NCI-H2227 (cell line): ENCODE measurements at regions not wholly inside any gene's neighbourhood (a gene's known extent, or its start where the extent isn't known, plus 50 kb on each side); places are given as distances from the start of the nearest gene placed in this dataset.
A peak's percentile ranks its signal among the peaks of the same experiment; 100 is the strongest.
"Not testable (repeated sequence)": the region's sequence is repeated elsewhere in the genome, so short reads cannot be mapped to it uniquely, and the experiment has no call there.

Experiments used
- DNase-seq: peaks from one replicate; lab custom pipeline; 2025; ENCODE audit not compliant: unreplicated experiment; lab: John Stamatoyannopoulos, UW

DNA sequence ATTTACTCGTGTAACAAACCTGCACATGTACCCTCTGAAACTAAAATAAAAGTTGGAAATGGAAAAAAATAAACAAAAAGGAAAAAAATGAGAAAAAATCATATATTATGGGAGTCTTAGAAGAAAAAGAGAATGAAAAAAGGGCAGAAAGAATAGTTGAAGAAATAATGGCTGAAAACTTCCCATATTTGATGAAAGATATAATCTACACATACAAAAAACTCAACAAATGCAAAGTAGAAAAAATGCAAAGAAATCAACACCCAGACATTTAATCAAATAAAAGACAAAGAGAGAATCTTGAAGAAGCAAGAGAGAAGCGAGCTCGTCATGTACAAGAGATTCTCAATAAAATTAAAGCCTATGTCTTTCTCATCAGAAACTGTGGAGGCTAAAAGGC is 73.8 kb downstream of the SLC25A46 start:
- DNase-seq: no peak

DNA sequence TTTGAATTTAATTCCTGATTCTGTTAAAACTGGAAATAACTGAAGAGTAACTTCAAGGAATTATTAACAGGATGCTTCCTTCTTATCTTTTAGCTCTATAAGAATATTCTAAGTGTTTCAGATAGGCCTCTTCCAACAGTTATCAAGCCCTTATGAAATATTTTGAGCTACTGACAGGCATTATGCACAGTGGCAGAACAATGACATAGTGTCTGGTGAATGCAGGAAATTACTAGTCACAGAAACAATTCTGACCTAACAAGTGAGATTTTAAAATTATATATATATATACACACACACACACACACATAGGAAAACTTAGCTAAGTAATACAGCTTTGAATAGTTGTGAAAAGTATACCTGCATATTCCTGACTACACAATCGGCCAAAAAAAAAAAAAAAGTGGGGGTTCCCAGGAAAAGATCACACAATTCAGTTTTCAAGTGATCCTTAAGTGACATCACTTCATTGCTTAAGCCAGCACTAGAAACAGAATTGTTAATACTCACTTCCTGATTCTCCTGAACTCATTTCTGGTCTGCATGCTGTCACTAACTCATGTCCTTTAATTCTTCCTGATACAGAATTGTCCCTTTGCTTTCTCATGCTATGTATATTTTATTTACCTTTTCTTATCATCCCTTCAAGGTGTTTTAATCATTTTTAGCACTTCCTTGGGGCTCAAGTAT is 77.3 kb downstream of the SLC25A46 start:
- DNase-seq: no peak

DNA sequence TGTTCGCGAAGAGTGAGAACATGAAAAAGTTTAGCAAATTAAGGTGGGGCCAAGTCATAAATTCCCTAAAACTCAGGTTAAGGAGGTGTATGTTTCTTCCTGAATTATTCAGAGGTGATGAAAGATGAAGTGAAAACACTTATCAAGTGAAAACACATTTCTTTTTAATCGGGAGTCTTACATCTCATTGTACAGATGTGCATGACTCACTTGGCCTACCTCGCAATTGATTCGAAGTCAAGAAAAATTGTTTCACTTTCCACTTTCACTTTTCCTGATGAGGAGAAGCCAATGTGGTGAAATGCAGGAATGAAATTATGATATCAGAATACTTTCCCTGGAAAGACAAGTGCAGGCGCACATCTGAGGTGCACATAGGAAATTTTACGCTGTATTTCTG is 78.7 kb downstream of the SLC25A46 start:
- DNase-seq: no peak

DNA sequence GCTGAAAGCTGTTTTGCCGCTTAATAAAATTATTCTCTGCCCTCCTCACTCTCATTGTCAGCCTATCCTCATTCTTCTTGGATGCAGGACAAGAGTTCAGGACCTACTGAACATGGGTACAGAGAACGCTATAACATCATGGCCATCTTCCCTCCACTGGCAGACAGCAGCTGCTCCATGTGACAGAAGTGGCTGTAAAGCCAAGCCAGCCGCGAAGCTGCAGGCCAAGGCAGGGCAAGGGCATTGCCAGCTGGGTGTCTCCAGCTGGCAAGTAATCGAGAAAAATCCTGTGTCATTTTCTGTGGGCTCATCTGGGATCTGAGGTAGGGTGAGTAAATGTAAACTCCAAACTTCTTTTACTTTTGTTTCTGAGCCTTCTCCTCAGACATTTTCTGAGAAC is 84.8 kb downstream of the SLC25A46 start:
- DNase-seq: no peak

DNA sequence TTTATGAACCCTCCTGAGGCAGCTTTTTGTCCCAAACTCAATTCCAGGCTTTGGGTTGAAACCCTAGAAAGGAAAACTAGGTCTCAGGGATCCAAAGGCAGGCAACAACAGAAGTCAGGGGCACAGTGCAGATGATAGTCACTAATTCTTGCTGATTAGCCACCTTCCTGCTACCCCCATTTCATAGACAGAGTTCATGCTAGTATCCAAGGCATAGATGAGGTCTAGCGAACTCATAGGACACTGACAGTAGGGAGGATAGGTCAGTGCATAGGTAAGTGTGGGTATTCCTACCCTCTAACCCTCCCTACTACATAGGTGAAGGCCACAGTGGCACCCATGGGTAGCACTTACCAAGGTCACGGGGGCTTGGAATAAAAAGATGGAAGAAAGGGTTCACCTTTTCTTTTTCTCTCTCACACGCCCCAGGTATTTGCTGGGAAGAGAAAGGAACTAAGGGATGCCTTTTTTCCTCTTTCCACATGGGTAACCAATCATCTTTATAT is 86.2 kb downstream of the SLC25A46 start:
- no peak for DNase-seq

DNA sequence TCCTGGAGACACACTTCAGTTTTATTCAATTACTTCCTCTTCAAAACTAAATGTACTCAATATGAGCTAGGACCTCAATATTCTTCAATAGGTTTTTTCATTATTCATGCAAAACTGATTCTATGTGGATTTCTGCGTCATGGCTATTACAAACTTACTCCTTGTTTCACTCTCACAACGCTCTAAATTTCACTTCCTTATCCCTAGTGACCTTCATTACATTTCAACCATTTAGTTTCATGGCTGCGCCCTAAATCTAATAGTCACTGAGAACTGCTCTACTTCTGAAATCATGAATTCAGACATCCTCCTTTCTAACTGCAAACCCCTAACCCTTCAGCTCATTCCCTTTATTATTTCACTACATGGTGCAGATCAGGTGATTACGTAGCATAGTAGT is 93.9 kb downstream of the SLC25A46 start:
- no peak for DNase-seq

DNA sequence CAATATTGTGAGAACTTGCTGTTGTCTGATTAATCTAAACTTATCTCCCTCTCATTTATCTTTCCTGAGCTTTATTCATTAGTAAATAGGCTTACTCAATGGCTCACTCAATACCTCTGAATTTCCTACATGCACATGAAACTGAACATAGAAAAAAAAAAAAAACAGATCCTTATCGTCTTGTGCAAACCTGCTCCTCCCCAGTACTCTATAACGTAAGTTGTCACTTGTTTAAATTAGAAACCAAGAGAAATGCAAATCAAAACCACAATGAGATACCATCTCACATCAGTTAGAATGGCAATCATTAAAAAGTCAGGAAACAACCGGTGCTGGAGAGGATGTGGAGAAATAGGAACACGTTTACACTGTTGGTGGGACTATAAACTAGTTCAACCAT is 96.1 kb downstream of the SLC25A46 start:
- DNase-seq: not testable (repeated sequence)

DNA sequence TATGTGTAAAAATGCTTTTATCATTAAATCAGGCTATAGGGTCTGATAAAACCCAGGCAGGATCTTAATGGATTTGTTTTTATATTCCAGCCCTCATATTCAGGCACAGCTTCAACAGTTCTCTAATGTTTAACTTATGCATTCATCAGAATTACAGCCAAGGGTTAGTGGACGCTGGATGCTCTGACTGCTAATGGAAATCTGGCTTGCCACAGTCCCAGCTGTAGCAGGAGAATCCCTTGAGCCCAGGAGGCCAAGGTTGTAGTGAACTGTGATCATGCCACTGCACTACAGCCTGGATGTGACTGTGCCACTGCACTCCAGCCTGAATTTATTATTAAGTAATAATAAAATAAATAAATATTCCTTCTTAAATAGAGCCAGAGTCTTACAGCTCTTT is 98.0 kb downstream of the SLC25A46 start:
- DNase-seq: no peak

DNA sequence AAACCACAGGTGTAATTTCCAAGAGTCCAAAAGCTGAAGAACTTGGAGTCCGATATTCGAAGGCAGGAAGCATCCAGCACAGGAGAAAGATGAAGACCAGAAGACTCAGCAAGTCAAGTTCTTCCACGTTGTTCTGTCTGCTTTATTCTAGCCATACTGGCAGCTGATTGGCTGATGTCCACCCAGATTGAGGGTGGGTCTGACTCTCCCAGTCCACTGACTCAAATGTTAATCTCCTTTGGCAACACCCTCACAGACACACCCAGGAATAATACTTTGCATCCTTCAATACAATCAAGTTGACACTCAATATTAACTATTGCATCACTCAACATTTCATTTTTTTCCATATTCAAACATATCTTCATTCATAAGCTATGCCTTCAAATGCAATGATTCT is 99.5 kb downstream of the SLC25A46 start:
- not testable (repeated sequence) for DNase-seq

DNA sequence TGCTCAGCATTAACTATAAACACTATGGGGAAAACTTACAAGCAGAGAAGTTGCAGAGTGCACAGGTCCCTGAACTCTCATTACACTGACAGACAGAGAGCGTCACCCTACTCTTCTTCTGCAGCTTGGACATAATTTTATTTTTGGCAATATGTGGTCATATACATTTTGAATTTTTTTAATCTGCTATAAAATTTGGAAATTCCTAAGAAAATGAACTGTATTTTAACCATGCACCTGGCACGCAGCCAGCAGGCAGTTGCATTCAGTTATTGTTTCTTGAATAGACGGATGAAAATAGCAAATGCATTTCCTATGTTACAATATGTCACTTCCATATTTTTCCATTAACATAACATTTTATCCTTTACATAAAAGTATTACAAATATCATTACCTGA is 100.2 kb downstream of the SLC25A46 start:
- no peak for DNase-seq

DNA sequence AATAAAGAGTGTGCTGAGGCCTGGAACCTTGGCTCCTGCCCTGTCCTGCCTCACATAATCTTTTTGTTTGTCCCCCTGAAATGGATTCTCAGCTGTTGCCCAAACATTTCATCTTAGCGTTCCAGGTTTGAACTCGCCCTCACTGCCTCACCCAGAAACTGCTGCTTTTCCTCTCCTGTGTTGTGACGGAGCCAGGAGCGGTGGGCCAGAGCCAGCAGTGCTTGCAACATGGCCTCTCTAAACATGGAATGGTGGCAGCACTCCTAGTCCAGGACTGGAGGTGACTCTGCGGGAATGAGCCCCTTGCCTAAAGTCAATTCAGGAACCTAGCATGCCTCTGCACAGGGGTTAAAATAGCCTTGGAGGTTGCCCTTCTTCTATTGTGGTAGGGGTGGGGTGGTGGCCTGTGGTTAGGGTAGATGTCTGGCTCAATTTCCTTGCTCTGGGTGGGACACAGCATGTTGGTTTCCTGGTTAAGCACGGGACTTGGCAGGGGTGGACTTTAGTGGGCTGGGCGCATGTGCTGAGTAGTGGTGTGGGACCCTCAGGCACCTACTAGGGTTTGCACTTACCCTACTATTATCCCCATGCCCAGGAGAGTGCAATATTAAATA is 101.6 kb downstream of the SLC25A46 start:
- DNase-seq: no peak

DNA sequence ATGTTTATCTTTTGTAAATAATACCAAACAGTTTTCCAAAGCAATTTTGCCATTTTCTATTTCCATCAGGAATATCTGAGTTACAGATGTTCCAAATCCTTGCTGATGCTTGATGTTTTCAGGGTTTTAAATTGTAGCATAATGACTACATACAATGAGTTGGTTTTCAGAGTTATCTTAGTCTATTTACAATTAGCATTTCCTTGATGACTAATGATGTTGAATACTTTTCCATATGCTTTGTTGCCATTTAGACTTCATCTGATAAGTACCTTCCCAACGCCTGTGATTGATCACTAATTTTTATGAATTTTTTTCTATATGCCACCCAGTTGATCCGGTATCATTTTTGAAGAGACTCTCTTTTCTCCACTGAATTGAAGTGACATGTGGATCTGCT is 102.3 kb downstream of the SLC25A46 start:
- no peak for DNase-seq

DNA sequence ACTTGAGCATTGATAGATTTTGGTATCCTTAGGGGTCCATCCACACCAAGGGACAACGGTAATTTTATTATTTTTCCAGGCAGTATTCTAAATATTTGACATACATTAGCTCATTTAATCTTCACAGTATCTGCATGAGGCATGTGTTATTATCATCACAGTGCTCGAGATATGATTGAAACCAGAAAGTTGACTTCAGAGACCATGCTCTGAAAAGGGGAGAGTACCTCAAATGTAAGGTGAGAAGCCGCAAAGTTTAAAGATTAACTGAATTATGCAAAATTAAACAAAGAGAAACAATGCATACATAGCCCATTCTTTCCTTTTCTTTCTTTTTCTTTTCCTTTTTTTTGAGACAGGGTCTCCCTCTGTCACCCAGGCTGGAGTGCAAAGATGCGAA is 104.1 kb downstream of the SLC25A46 start:
- no peak for DNase-seq

DNA sequence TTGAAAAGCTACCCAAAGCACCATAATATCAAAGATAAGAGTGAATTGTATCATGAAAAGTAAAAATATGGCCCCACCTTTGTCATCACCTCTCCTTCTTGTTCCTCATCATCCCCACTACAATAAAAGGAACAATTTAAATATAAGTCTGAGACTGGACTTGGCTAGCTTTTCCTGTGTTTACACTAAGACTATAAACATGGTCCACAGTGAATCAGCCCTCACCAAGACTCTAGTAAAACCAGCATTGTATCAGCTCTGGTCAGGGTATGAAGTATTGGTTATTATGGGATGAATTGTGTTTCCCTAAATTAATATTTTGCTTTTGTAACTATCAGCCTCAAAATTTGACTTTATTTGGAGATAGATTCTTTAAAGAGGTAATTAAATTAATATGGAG is 105.4 kb downstream of the SLC25A46 start:
- DNase-seq: no peak

DNA sequence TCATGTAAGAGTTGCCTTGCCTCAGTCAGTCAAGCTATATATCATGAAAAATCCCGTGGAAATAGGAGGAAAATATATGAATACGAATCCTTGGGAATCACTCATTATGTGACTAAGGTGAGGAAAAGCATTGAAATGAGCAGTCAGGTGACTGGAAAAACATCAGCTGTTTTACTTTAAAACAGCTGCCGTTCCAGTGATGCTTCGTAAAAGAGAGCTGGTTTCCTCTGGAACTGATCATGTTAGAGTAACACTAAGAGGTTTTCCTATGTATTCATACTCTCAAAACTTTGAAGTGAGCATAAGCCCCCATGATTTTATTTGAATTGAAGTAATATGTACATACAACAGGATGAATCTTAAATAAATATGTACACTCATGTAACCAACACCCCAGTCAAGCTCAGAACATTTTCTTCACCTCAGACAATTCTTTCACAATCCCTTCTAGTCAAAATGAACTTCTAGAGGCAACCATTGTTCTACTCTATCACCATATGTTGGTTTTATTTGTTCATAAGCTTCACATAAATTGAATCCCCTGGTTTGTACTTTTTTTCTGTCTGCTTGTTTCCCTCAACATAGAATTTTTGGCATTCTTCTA is 107.7 kb downstream of the SLC25A46 start:
- no peak for DNase-seq

DNA sequence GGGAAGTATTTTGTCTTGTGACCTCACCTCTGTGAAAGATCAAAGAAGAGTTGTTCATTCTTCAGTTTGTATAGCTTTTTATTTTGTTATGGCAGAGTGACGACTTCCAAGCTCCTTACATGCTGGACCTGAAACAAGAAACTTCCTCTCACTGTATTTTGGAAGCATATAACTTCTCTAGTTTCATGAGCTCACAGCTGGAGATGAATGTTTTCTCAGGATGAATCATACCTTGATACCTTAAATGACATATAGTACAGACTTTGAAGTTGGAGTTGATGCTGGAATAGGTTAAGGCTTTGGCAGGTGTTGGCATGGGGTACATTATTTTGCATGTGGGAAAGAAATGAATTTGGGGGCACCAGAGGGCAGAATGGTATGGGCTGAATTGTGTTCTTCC is 112.5 kb downstream of the SLC25A46 start:
- no peak for DNase-seq

DNA sequence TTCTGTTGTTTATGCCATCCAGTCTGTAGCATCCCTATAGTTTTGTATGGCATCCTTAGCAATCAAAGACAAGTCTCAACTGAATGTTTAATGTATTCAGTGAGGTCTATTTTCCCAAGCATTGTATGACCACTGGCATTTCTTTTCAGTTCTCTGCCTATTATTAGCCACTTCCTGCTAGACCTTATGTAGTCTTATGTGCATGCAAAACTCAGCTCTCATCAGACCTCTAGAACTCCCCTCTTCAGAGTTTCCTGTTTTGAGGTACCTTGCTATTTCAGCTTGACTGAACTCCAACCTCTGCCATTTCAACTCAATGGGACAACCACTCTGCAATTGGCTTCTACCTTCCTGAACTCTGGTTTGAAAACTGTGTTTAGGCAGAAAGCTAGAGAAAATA is 113.2 kb downstream of the SLC25A46 start:
- DNase-seq: no peak

DNA sequence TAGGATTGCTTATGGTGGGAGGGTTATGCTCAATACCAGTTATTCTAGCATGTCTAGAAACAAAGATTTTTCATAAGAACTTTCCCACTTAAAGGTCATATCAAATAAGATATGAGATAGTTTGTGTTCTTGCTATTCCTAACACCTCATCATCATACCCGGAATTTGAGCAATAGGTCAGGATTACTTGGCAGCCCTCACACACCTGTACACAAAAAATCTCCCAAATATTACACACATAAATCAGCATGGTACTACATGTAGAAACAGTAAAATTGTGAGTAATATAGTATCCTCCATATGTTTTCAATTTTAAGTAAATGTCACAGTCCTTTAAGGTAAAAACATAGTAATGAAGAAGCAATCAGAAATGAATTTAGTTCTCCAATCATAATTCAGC is 113.7 kb downstream of the SLC25A46 start:
- no peak for DNase-seq

DNA sequence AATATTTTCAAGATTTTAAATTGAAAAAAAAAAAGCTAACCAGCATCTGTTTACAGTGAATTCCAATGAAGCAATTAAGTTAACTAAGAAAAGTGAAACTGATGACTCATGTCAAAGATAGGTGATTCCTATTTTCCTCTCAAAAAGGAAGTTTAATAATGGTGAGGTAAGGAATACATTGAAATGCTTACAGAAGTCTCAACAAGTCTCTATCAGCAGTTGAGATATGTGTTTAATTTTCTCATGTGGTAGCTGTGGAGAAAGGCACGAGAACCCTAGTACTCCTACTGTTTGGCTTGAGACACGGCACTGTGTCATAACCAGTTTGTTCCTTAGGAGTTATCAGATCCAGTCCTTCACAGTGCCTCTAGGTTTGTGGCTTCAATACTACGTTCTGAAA is 114.5 kb downstream of the SLC25A46 start:
- no peak for DNase-seq

DNA sequence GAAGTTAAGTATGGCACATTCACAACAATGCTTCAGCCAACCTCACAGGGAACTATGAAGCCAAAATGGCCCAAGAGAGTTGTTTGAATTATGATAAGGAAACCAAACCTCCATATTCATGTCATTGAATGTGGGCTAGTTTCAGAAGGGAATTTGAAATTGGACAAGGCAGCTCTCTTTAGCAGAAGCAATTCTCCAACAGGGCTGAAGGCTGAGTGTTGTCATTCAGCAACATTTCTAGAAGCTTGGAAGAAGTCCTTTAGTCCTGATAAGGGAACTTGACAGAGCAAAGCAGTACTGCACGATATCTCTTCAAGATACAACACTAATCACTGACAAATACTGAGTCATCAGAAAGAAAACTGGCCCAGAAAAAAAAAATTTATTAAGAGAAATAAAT is 115.4 kb downstream of the SLC25A46 start:
- no peak for DNase-seq

DNA sequence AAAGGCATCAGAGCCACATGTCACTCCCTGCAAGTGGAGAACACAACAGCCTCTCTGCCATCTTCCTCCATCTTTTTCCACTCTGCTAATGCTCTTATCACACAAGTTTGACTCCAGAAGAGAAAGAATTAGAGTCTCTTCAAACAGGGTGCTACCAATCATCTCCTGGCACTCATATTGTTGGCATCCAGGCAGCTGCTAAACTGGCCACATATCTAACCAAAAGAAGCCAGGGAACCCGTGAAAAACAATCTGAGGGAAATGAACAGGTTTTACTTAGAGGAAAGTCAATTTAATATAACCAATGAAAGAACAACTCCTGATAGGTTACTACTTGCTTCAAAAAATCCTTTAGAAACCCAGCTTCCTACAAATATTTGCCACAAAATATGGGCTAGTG is 117.2 kb downstream of the SLC25A46 start:
- DNase-seq: no peak

DNA sequence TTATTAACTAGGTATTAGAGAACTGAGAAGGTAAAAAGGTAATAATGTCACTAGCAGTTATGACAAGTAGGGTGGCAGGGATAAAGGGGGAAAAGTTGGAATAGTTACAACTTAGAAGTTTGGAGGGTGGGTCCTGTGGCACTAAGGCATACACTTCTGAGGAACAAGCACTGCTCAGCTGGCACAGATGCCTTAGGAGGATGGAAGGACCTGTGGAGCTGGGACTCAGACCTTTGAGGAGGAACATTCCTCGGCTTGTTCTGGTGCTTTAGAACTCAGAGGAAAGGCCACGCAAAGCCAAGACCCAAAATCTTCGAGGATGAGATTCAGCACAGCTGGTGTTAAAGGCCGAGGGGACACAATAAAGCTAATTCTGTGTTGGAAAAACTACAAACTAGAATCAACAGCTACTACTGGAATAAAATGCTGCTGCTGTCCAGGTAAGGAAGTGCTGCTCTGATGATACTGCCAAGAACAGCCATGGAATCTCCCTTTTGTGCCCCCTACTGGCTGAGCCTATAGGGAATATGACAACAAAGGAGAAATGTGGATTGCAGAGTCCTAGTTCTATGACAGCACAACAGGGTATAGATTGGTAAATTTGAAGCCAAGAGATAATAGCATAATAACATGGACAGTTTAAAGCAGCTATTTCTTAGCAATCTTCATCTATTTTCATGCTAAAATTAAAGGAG is 126.7 kb downstream of the SLC25A46 start:
- DNase-seq: peak; percentile 1
